H9 (cell line): ENCODE measurements at regions not wholly inside any gene's neighbourhood (a gene's known extent, or its start where the extent isn't known, plus 50 kb on each side); places are given as distances from the start of the nearest gene placed in this dataset.

ENCODE experiments used
- DNase-seq: peaks from one replicate; pipeline ENCODE4 v3.0.0-alpha.2; 2017
- H2AFZ ChIP-seq: one replicate; pipeline ENCODE4 v1.6.1; 2013; ENCODE audit warnings: mild to moderate bottlenecking, low read length, control low read depth, moderate library complexity
- H2AK5ac ChIP-seq: 2 replicates; pipeline ENCODE4 v1.6.1; 2013; ENCODE audit warnings: low read length, control low read depth, mixed read lengths; ENCODE audit not compliant: insufficient read length
- H2BK120ac ChIP-seq: one replicate; pipeline ENCODE4 v1.6.1; 2013; ENCODE audit warnings: low read depth, mild to moderate bottlenecking, low read length, control low read depth, inconsistent platforms; ENCODE audit not compliant: poor library complexity, severe bottlenecking
- H2BK12ac ChIP-seq: 2 replicates; pipeline ENCODE4 v1.6.1; 2013; ENCODE audit warnings: low read length, control low read depth, mixed read lengths, low read depth; ENCODE audit not compliant: insufficient read length
- H2BK15ac ChIP-seq: 2 replicates; pipeline ENCODE4 v1.6.1; 2013; ENCODE audit warnings: low read depth, low read length, control low read depth
- H2BK20ac ChIP-seq: one replicate; pipeline ENCODE4 v1.6.1; 2013; ENCODE audit warnings: low read depth, mild to moderate bottlenecking, low read length, control low read depth, inconsistent platforms; ENCODE audit not compliant: poor library complexity, severe bottlenecking
- H2BK5ac ChIP-seq: 2 replicates; pipeline ENCODE4 v1.6.1; 2013; ENCODE audit warnings: low read length, control low read depth, mixed read lengths; ENCODE audit not compliant: insufficient read length
- H3K14ac ChIP-seq: 2 replicates; pipeline ENCODE4 v1.6.1; 2013; ENCODE audit warnings: low read length, control low read depth; ENCODE audit not compliant: insufficient read depth
- H3K18ac ChIP-seq: 2 replicates; pipeline ENCODE4 v1.6.1; 2013; ENCODE audit warnings: low read depth, mild to moderate bottlenecking, mixed read lengths, low read length, control low read depth; ENCODE audit not compliant: insufficient read length
- H3K23ac ChIP-seq: 2 replicates; pipeline ENCODE4 v1.6.1; 2013; ENCODE audit warnings: low read length, control low read depth, mixed read lengths, low read depth; ENCODE audit not compliant: insufficient read length
- H3K23me2 ChIP-seq: 2 replicates; pipeline ENCODE4 v1.6.1; 2013; ENCODE audit warnings: low read depth, mild to moderate bottlenecking, mixed read lengths, low read length, control low read depth; ENCODE audit not compliant: insufficient read length, poor library complexity, severe bottlenecking
- H3K27ac ChIP-seq: 2 replicates; pipeline ENCODE4 v1.5.1; 2013; ENCODE audit warnings: low read length, control low read depth, mixed read lengths, low read depth; ENCODE audit not compliant: insufficient read length
- H3K27me3 ChIP-seq: 2 replicates; pipeline ENCODE4 v1.6.1; 2013; ENCODE audit warnings: low read length, control low read depth, inconsistent platforms; ENCODE audit not compliant: insufficient read depth
- H3K4ac ChIP-seq: 2 replicates; pipeline ENCODE4 v1.6.1; 2013; ENCODE audit warnings: low read depth, mild to moderate bottlenecking, control low read depth, inconsistent platforms, low read length, moderate library complexity
- H3K4me1 ChIP-seq: 2 replicates; pipeline ENCODE4 v1.6.1; 2013; ENCODE audit warnings: low read length, control low read depth, inconsistent platforms; ENCODE audit not compliant: insufficient read depth
- H3K4me2 ChIP-seq: 2 replicates; pipeline ENCODE4 v1.6.1; 2013; ENCODE audit warnings: low read length, control low read depth, mixed read lengths; ENCODE audit not compliant: insufficient read length, insufficient read depth
- H3K56ac ChIP-seq: 2 replicates; pipeline ENCODE4 v1.6.1; 2013; ENCODE audit warnings: low read depth, mild to moderate bottlenecking, mixed read lengths, low read length, control low read depth; ENCODE audit not compliant: insufficient read length
- H3K79me1 ChIP-seq: 2 replicates; pipeline ENCODE4 v1.6.1; 2013; ENCODE audit warnings: low read depth, mild to moderate bottlenecking, moderate library complexity, low read length, control low read depth, inconsistent platforms; ENCODE audit not compliant: insufficient read depth, poor library complexity, severe bottlenecking
- H3K79me2 ChIP-seq: 2 replicates; pipeline ENCODE4 v1.6.1; 2013; ENCODE audit warnings: low read length, control low read depth, inconsistent platforms; ENCODE audit not compliant: insufficient read depth
- H3K9ac ChIP-seq: 2 replicates; pipeline ENCODE4 v1.6.1; 2013; ENCODE audit warnings: low read length, control low read depth, mixed read lengths; ENCODE audit not compliant: insufficient read length; ENCODE audit errors: extremely low read depth
- H3K9me3 ChIP-seq: one replicate; pipeline ENCODE4 v1.6.1; 2013; ENCODE audit warnings: low read depth, low read length, inconsistent platforms; ENCODE audit not compliant: control insufficient read depth
- H3T11ph ChIP-seq: one replicate; pipeline ENCODE4 v1.6.1; 2013; ENCODE audit warnings: mild to moderate bottlenecking, low read length, control low read depth, inconsistent platforms
- H4K20me1 ChIP-seq: one replicate; pipeline ENCODE4 v1.6.1; 2013; ENCODE audit not compliant: control insufficient read depth, insufficient read length, insufficient read depth
- H4K5ac ChIP-seq: 2 replicates; pipeline ENCODE4 v1.6.1; 2013; ENCODE audit warnings: low read depth, mild to moderate bottlenecking, mixed read lengths, low read length, control low read depth; ENCODE audit not compliant: insufficient read length
- H4K8ac ChIP-seq: replicated peaks from 2 replicates; pipeline ENCODE4 v1.6.1; 2013; ENCODE audit warnings: low read length, control low read depth, mixed read lengths, low read depth; ENCODE audit not compliant: insufficient read length
- H4K91ac ChIP-seq: 2 replicates; pipeline ENCODE4 v1.6.1; 2013; ENCODE audit warnings: low read depth, mild to moderate bottlenecking, moderate library complexity, mixed read lengths, low read length, control low read depth; ENCODE audit not compliant: insufficient read length
- H3K27ac Mint-ChIP-seq, 3 experiments: 2 replicates in 2 of 3; 3 replicates in 1 of 3; pipeline ENCODE4 v1.8.0; 2020 to 2021; ENCODE audit warnings: mixed read lengths in 3 of 3, mild to moderate bottlenecking in 1 of 3, moderate library complexity in 1 of 3
- H3K27me3 Mint-ChIP-seq: 2 replicates; pipeline ENCODE4 v1.8.0; 2021; ENCODE audit warnings: low read depth, mild to moderate bottlenecking, moderate library complexity, mixed read lengths
- H3K36me3 Mint-ChIP-seq, 3 experiments: 2 replicates in 2 of 3; 3 replicates in 1 of 3; pipeline ENCODE4 v1.8.0; 2020 to 2021; ENCODE audit warnings: low read depth in 3 of 3, mixed read lengths in 3 of 3; ENCODE audit not compliant: insufficient read depth in 1 of 3
- H3K4me1 Mint-ChIP-seq, 2 experiments: 2 replicates each; pipeline ENCODE4 v1.8.0; 2020; ENCODE audit warnings: mixed read lengths in 2 of 2
- H3K4me3 Mint-ChIP-seq, 2 experiments: 2 replicates in 1 of 2; 3 replicates in 1 of 2; pipeline ENCODE4 v1.8.0; 2020 to 2021; ENCODE audit warnings: mild to moderate bottlenecking in 2 of 2, mixed read lengths in 2 of 2, moderate library complexity in 1 of 2
- H3K9me3 Mint-ChIP-seq, 2 experiments: 2 replicates in 1 of 2; 3 replicates in 1 of 2; pipeline ENCODE4 v1.8.0; 2020; ENCODE audit warnings: mild to moderate bottlenecking in 2 of 2, mixed read lengths in 2 of 2, moderate library complexity in 1 of 2
- WGBS: extraction: QIAGEN DNeasy Blood & Tissue Kit; methylation state at CpG from one replicate; pipeline ENCODE4 v1.1.7; 2013; ENCODE audit warnings: missing lambda C conversion rate, low lambda C conversion rate, mixed read lengths; ENCODE audit not compliant: insufficient read length; ENCODE audit errors: extremely low coverage; 5-methylcytosine and 5-hydroxymethylcytosine counted together
- TF ChIP-seq, protein P1 (sequence below): fragments of 200-600 bp; sonication (generic); conservative IDR thresholded peaks from 3 replicates; pipeline ENCODE4 v1.8.0; 2021; ENCODE audit warnings: antibody characterized with exemption, mild to moderate bottlenecking

DNA sequence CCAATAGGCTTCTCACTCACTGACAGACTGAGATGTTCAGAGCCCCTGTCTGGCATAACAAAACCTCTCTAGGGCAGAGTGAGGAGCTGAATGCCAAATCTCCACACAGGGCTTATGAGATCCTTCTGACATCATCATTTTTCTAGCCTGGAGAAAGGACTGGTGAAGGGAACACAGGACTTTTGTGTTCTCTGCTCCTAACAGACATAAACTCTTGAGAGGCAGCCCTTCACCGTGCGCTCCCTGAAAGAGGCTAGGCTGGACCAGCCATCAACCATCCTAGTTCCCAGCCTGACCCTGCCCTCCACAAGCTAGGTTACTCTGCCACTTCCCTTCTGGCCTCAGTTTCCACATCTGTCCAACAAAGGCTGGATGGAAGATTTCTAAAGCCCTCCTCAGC lies 141.9 kb downstream of the SUCLG1 start:
- H2BK120ac ChIP-seq = no peak overlapping the region
- no peak overlapping the region for H4K8ac ChIP-seq
- DNase-seq = no peak
- H3K27me3 ChIP-seq = no peaks in the 10 kb centered on the region
- H3K56ac ChIP-seq = no peak overlapping the region
- peak overlapping the region; percentile 55; the same call in 1 of the 2 replicates for H2BK15ac ChIP-seq
- H4K91ac ChIP-seq = no peak overlapping the region
- no peak overlapping the region for H3K9ac ChIP-seq
- no peaks in the 10 kb centered on the region for H3K9me3 ChIP-seq
- no peak overlapping the region for H2BK5ac ChIP-seq
- H3T11ph ChIP-seq = no peak overlapping the region
- no peak overlapping the region for H3K23ac ChIP-seq
- no peaks in the 10 kb centered on the region; the same call in 1 of the 2 replicates for H3K27me3 Mint-ChIP-seq
- no peaks in the 10 kb centered on the region; a peak in 2 of 5 replicates for H3K9me3 Mint-ChIP-seq
- H3K4me3 Mint-ChIP-seq = no peak overlapping the region
- no CpG with 5 or more reads among the region's 2 CpGs for WGBS
- no peak overlapping the region for H3K4ac ChIP-seq
- H3K18ac ChIP-seq = no peak overlapping the region
- no peak overlapping the region for H3K27ac Mint-ChIP-seq
- no peaks in the 10 kb centered on the region for H3K79me2 ChIP-seq
- H3K79me1 ChIP-seq = no peaks in the 10 kb centered on the region
- no peak overlapping the region for H4K5ac ChIP-seq
- peaks cover 25 to 36% of the 10 kb centered on the region in 2 experiments for H3K4me1 Mint-ChIP-seq
- H3K36me3 Mint-ChIP-seq = no peaks in the 10 kb centered on the region
- H2BK12ac ChIP-seq = no peak overlapping the region
- H3K14ac ChIP-seq = no peak overlapping the region
- H2AFZ ChIP-seq = no peak overlapping the region
- no peak overlapping the region for H2AK5ac ChIP-seq
- TF ChIP-seq, protein P1, sequence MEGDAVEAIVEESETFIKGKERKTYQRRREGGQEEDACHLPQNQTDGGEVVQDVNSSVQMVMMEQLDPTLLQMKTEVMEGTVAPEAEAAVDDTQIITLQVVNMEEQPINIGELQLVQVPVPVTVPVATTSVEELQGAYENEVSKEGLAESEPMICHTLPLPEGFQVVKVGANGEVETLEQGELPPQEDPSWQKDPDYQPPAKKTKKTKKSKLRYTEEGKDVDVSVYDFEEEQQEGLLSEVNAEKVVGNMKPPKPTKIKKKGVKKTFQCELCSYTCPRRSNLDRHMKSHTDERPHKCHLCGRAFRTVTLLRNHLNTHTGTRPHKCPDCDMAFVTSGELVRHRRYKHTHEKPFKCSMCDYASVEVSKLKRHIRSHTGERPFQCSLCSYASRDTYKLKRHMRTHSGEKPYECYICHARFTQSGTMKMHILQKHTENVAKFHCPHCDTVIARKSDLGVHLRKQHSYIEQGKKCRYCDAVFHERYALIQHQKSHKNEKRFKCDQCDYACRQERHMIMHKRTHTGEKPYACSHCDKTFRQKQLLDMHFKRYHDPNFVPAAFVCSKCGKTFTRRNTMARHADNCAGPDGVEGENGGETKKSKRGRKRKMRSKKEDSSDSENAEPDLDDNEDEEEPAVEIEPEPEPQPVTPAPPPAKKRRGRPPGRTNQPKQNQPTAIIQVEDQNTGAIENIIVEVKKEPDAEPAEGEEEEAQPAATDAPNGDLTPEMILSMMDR = no peak
- no peaks in the 10 kb centered on the region for H3K23me2 ChIP-seq
- H3K4me2 ChIP-seq = no peak overlapping the region
- H3K27ac ChIP-seq = no peak overlapping the region
- H4K20me1 ChIP-seq = no peaks in the 10 kb centered on the region
- no peaks in the 10 kb centered on the region for H3K4me1 ChIP-seq
- H2BK20ac ChIP-seq = no peak overlapping the region
